ENCODE measurements at regions not wholly inside any gene's neighbourhood (a gene's known extent, or its start where the extent isn't known, plus 50 kb on each side); places are given as distances from the start of the nearest gene placed in this dataset.

- TF ChIP-seq, protein P1, sequence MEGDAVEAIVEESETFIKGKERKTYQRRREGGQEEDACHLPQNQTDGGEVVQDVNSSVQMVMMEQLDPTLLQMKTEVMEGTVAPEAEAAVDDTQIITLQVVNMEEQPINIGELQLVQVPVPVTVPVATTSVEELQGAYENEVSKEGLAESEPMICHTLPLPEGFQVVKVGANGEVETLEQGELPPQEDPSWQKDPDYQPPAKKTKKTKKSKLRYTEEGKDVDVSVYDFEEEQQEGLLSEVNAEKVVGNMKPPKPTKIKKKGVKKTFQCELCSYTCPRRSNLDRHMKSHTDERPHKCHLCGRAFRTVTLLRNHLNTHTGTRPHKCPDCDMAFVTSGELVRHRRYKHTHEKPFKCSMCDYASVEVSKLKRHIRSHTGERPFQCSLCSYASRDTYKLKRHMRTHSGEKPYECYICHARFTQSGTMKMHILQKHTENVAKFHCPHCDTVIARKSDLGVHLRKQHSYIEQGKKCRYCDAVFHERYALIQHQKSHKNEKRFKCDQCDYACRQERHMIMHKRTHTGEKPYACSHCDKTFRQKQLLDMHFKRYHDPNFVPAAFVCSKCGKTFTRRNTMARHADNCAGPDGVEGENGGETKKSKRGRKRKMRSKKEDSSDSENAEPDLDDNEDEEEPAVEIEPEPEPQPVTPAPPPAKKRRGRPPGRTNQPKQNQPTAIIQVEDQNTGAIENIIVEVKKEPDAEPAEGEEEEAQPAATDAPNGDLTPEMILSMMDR (CRISPR knock-in tag; IDR thresholded peaks at IDR 0.05): no peak
- TF ChIP-seq TARDBP (CRISPR knock-in tag; IDR thresholded peaks at IDR 0.05) (no peak), POLR2AphosphoS2 (IDR thresholded peaks at IDR 0.05; ENCODE audit: low read depth, low read length) (no peak), TAF1 (CRISPR knock-in tag; IDR thresholded peaks at IDR 0.05) (no peak), ZNF20 (CRISPR knock-in tag; IDR thresholded peaks at IDR 0.05) (no peak), RFX3 (CRISPR knock-in tag; IDR thresholded peaks at IDR 0.05) (no peak), ZZZ3 (CRISPR knock-in tag; IDR thresholded peaks at IDR 0.05; ENCODE audit: borderline replicate concordance) (no peak)
- TF ChIP-seq, protein P2, sequence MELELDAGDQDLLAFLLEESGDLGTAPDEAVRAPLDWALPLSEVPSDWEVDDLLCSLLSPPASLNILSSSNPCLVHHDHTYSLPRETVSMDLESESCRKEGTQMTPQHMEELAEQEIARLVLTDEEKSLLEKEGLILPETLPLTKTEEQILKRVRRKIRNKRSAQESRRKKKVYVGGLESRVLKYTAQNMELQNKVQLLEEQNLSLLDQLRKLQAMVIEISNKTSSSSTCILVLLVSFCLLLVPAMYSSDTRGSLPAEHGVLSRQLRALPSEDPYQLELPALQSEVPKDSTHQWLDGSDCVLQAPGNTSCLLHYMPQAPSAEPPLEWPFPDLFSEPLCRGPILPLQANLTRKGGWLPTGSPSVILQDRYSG (CRISPR knock-in tag; IDR thresholded peaks at IDR 0.05): no peak
Measured at GRCh38 chr6:164579035-164579434, 730.4 kb downstream of the C6orf118 start.

Data from HepG2 (cell line).